ENCODE measurements at regions not wholly inside any gene's neighbourhood (a gene's known extent, or its start where the extent isn't known, plus 50 kb on each side); places are given as distances from the start of the nearest gene placed in this dataset.

- H3K9me3 ChIP-seq = no peaks in the 10 kb centered on the region
- DNase-seq = no peak
- intact Hi-C loops (cut with DNase I; ENCODE audit: low total_unique reads) = no loop called here
- TF ChIP-seq CTCF (IDR thresholded peaks at IDR 0.05) = no peak
- H3K27ac ChIP-seq = no peak overlapping the region
- peaks cover 0 to 22% (median 0%) of the 10 kb centered on the region in 4 donors for H3K4me1 ChIP-seq
- no peaks in the 10 kb centered on the region for H3K27me3 ChIP-seq
- no peaks in the 10 kb centered on the region for H3K36me3 ChIP-seq
- H3K4me3 ChIP-seq = no peak overlapping the region
Observed at GRCh38 chr4:71288875-71289274, 49.9 kb upstream of the SLC4A4 start.
